Lung (tissue), 11 donors: ENCODE measurements at regions not wholly inside any gene's neighbourhood (a gene's known extent, or its start where the extent isn't known, plus 50 kb on each side); places are given as distances from the start of the nearest gene placed in this dataset.

Source experiments
- ATAC-seq: fragments of 200-7000 bp; cut with Tn5 transposase; one replicate; pipeline ENCODE4 v1.9.1; 2020; ENCODE audit warnings: moderate number of reproducible peaks; ENCODE audit not compliant: insufficient read depth, low FRiP score
- DNase-seq, 3 donors: peaks; one replicate each; pipeline ENCODE4 v3.0.0-alpha.2; 2013 to 2017
- H3K27ac ChIP-seq, 2 donors: one replicate each; pipeline ENCODE4 v1.5.1; 2013; ENCODE audit warnings: mild to moderate bottlenecking in 2 of 2, moderate library complexity in 2 of 2, control low read depth in 1 of 2, inconsistent platforms in 1 of 2, low read depth in 1 of 2, low read length in 1 of 2
- H3K27me3 ChIP-seq, 3 donors: one replicate each; pipeline ENCODE4 v1.5.1; 2013; ENCODE audit warnings: low read length in 2 of 3; ENCODE audit not compliant: control insufficient read depth in 3 of 3, insufficient read depth in 3 of 3
- H3K36me3 ChIP-seq, 4 donors: one replicate each; pipeline ENCODE4 v1.5.1; 2013; ENCODE audit warnings: low read length in 4 of 4, mild to moderate bottlenecking in 1 of 4, moderate library complexity in 1 of 4; ENCODE audit not compliant: control insufficient read depth in 4 of 4, insufficient read depth in 4 of 4
- H3K4me1 ChIP-seq, 5 donors: one replicate each; pipeline ENCODE4 v1.5.1; 2013; ENCODE audit warnings: low read length in 5 of 5, mild to moderate bottlenecking in 2 of 5, moderate library complexity in 1 of 5; ENCODE audit not compliant: control insufficient read depth in 5 of 5, insufficient read depth in 5 of 5
- H3K4me3 ChIP-seq: one replicate; pipeline ENCODE4 v1.5.1; 2013; ENCODE audit warnings: mild to moderate bottlenecking, control low read depth, moderate library complexity
- H3K9ac ChIP-seq, 2 donors: one replicate each; pipeline ENCODE4 v1.5.1; 2013; ENCODE audit warnings: low read length in 2 of 2, control low read depth in 1 of 2; ENCODE audit not compliant: insufficient read depth in 1 of 2
- H3K9me3 ChIP-seq, 4 donors: one replicate each; pipeline ENCODE4 v1.5.1; 2013; ENCODE audit warnings: low read length in 3 of 4, mild to moderate bottlenecking in 1 of 4, moderate library complexity in 1 of 4; ENCODE audit not compliant: control insufficient read depth in 4 of 4, insufficient read depth in 3 of 4
- WGBS, 2 donors: extraction: QIAGEN DNeasy Blood & Tissue Kit; methylation state at CpG; one replicate each; pipeline ENCODE4 v1.1.7; 2013; 5-methylcytosine and 5-hydroxymethylcytosine counted together
- TF ChIP-seq, protein P1 (sequence below): IDR thresholded peaks from 2 replicates; pipeline ENCODE4 v1.5.1; 2012; ENCODE audit warnings: mild to moderate bottlenecking; ENCODE audit errors: control extremely low read depth, extremely low read depth
- donor health status: control.
- donor health status: control.
- donor health status: Bipolar disorder and iron deficiency.
- donor health status: healthy.
- donor health status: DM: yes; HTN: yes; CAD: no.

DNA sequence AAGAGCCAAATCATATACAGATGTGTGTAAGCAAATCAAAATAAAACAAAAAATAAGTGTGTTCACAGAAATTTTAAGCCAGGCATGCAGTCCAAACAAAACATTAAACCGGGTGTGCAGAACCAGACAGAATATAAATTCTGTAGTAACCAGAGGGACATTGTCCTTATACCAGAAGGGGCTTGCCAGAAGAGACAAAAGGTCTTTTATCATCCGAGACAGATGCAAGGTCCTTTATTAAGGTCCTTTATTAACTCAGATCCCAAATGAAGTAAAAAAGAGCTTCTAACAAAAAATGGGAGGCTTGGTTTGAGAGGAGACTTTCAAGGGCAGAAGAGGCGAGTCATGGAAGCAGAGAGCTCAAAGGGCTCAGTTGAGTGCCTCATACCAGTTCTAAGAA is 59.2 kb downstream of the RGS12 start:
- no peak for ATAC-seq

DNA sequence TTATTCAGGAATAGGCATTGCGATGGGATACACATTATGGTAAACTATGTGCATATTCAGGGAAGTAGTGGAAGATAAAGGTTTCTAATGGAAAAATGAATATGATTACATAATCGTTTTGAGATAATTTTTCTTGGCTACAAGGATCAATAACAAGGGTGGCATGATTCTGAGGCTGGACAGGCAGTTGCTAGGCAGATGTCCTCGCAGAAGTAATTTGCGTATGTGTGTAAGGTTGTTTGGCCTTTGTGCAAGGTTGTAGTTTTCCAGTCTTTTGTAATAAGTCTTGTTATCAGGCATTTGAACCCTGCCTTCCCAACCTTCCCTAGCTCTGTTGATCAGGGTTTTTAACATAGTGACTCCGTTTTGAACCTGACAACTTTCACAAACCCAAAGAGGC is 59.7 kb downstream of the RGS12 start:
- H3K9me3 ChIP-seq, result peaks cover 0 to 3% (median under 1%) of the 10 kb centered on the region in 4 donors
- DNase-seq, result no peak
- no peak for ATAC-seq
- no peaks in the 10 kb centered on the region for H3K36me3 ChIP-seq
- no peaks in the 10 kb centered on the region for H3K27me3 ChIP-seq
- no peak overlapping the region for H3K4me3 ChIP-seq
- 94 to 97% methylated on average over 5 of the region's 5 CpGs for WGBS, 2 donors
- H3K9ac ChIP-seq, result no peak overlapping the region
- no peak overlapping the region for H3K27ac ChIP-seq
- peaks cover 0 to 3% (median 0%) of the 10 kb centered on the region in 5 donors for H3K4me1 ChIP-seq
- TF ChIP-seq, protein P1, sequence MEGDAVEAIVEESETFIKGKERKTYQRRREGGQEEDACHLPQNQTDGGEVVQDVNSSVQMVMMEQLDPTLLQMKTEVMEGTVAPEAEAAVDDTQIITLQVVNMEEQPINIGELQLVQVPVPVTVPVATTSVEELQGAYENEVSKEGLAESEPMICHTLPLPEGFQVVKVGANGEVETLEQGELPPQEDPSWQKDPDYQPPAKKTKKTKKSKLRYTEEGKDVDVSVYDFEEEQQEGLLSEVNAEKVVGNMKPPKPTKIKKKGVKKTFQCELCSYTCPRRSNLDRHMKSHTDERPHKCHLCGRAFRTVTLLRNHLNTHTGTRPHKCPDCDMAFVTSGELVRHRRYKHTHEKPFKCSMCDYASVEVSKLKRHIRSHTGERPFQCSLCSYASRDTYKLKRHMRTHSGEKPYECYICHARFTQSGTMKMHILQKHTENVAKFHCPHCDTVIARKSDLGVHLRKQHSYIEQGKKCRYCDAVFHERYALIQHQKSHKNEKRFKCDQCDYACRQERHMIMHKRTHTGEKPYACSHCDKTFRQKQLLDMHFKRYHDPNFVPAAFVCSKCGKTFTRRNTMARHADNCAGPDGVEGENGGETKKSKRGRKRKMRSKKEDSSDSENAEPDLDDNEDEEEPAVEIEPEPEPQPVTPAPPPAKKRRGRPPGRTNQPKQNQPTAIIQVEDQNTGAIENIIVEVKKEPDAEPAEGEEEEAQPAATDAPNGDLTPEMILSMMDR, result no peak

More for the DNA sequence above, 59.2 kb downstream of the RGS12 start:
- no peak overlapping the region for H3K27ac ChIP-seq
- H3K4me3 ChIP-seq, result no peak overlapping the region
- 91 to 96% methylated on average over 3 of the region's 3 CpGs for WGBS, 2 donors
- H3K9ac ChIP-seq, result no peak overlapping the region
- peaks cover 0 to 3% (median 0%) of the 10 kb centered on the region in 5 donors for H3K4me1 ChIP-seq
- no peaks in the 10 kb centered on the region for H3K36me3 ChIP-seq
- TF ChIP-seq, protein P1, result no peak
- no peak for DNase-seq
- H3K9me3 ChIP-seq, result peaks cover 0 to 3% (median under 1%) of the 10 kb centered on the region in 4 donors
- H3K27me3 ChIP-seq, result no peaks in the 10 kb centered on the region

DNA sequence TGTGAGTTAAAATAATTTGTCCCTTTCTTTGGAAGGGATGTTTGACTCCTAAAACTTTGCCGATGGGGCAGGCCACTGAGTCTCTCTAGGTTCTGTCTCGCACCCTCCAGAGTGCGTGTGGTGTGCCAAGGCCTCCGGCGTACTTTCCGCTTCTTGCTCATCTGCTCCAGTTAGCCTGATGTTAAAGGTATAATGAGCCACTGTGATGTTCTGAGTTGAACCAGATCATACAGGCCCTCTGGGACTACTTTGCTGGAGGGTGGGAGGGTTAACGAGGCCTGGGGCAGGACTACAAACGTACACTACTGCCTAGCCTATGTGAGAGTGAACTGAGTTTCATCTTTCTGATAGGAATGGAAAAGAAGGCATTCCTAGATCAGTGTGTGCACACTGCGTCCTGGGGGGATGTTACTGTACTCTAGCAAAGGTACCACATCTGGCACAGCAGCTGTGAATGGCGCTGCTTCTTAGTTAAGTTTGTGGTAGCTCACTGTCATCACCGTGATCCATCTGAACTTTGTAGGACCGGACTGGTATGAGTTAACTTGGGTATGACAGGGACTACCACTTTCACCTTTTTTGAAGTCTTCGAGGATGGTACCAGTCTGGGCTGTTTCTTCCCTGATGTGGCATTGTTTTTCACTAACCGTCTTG is 60.2 kb downstream of the RGS12 start:
- Histone ChIP-seq H3K9ac (no peak overlapping the region), H3K4me3 (no peak overlapping the region), H3K36me3 (no peaks in the 10 kb centered on the region), H3K27ac (no peak overlapping the region), H3K4me1 (peaks cover 0 to 3% (median 0%) of the 10 kb centered on the region in 5 donors), H3K9me3 (peaks cover 0 to 3% (median under 1%) of the 10 kb centered on the region in 4 donors), H3K27me3 (no peaks in the 10 kb centered on the region)
- TF ChIP-seq, protein P1, result no peak
- WGBS, 2 donors, result 97% methylated on average over 14 of the region's 14 CpGs
- DNase-seq (no peak), ATAC-seq (no peak)
